Endothelial cell of umbilical vein (primary cell): ENCODE measurements at regions not wholly inside any gene's neighbourhood (a gene's known extent, or its start where the extent isn't known, plus 50 kb on each side); places are given as distances from the start of the nearest gene placed in this dataset.

ENCODE experiments used
- BruUV-seq: library from RNA; stranded (reverse); fragments of 400-500 nt; replicated peaks from 2 replicates; lab custom pipeline; 2021; lab: Mats Ljungman, UMichigan
- CTCF ChIA-PET: fragments of 300-600, 350-600 bp; sonication (Branson Sonifier 250); formaldehyde crosslinking; loops from one replicate; lab custom pipeline; 2021; ENCODE audit warnings: antibody characterized with exemption, inconsistent platforms; lab: Charles Lee
- POLR2A ChIA-PET: fragments of 300-600, 350-600 bp; sonication (Branson Sonifier 250); formaldehyde crosslinking; loops from one replicate; lab custom pipeline; 2021; ENCODE audit warnings: antibody characterized with exemption, inconsistent platforms; lab: Charles Lee
- DNase-seq: peaks from one replicate; pipeline ENCODE4 v3.0.0-alpha.2; 2011; ENCODE audit warnings: low read depth, low spot score
- FAIRE-seq: peaks from 2 replicates; lab custom pipeline; 2011; peaks lifted over from hg19 to GRCh38; lab: Jason Lieb, UNC
- H2AFZ ChIP-seq: 2 replicates; pipeline ENCODE4 v1.6.0; 2012; ENCODE audit warnings: low read depth, low read length, control low read depth, inconsistent platforms
- H3K27ac ChIP-seq: 2 replicates; pipeline ENCODE4 v1.5.1; 2011; ENCODE audit warnings: low read depth, mild to moderate bottlenecking, control low read depth, low read length, moderate library complexity; ENCODE audit not compliant: insufficient read depth
- H3K27me3 ChIP-seq, 2 experiments: 2 replicates each; pipeline versions ENCODE4 v1.6.0 to v1.6.1; 2011; ENCODE audit warnings: low read length in 2 of 2, mixed read lengths in 1 of 2; ENCODE audit not compliant: control insufficient read depth in 2 of 2, insufficient read depth in 2 of 2
- H3K36me3 ChIP-seq, 2 experiments: 2 replicates in 1 of 2; 3 replicates in 1 of 2; pipeline ENCODE4 v1.5.1; 2011; ENCODE audit warnings: low read length in 2 of 2, mild to moderate bottlenecking in 1 of 2, moderate library complexity in 1 of 2; ENCODE audit not compliant: control insufficient read depth in 2 of 2, insufficient read depth in 2 of 2; ENCODE audit errors: extremely low read depth in 1 of 2
- H3K4me1 ChIP-seq: 3 replicates; pipeline ENCODE4 v1.5.1; 2011; ENCODE audit warnings: mild to moderate bottlenecking, low read length; ENCODE audit not compliant: control insufficient read depth, insufficient read depth; ENCODE audit errors: extremely low read depth
- H3K4me2 ChIP-seq: 2 replicates; pipeline ENCODE4 v1.6.1; 2011; ENCODE audit warnings: low read length, control low read depth, mixed read lengths; ENCODE audit not compliant: insufficient read depth
- H3K4me3 ChIP-seq, 3 experiments: fragments of 200-600 bp in 1 of 3; sonication (generic), shearing (Covaris generic) in 1 of 3; replicated peaks in 1 of 3; 2 replicates each; pipeline ENCODE4 v1.5.1; 2011 to 2016; ENCODE audit warnings: control low read depth in 3 of 3, low read length in 3 of 3, mild to moderate bottlenecking in 2 of 3, inconsistent platforms in 1 of 3, low read depth in 1 of 3, moderate library complexity in 1 of 3; ENCODE audit not compliant: insufficient read depth in 1 of 3
- H3K79me2 ChIP-seq: 2 replicates; pipeline ENCODE4 v1.6.0; 2012; ENCODE audit warnings: low read length, inconsistent platforms; ENCODE audit not compliant: control insufficient read depth, insufficient read depth
- H3K9ac ChIP-seq: replicated peaks from 2 replicates; pipeline ENCODE3; 2011; ENCODE audit warnings: low read length, control low read depth; ENCODE audit not compliant: insufficient read depth; ENCODE audit errors: extremely low read depth
- H3K9me1 ChIP-seq: replicated peaks from 3 replicates; pipeline ENCODE4 v1.6.0; 2011; ENCODE audit warnings: mild to moderate bottlenecking, low read length; ENCODE audit not compliant: control insufficient read depth, insufficient read depth; ENCODE audit errors: extremely low read depth
- H3K9me3 ChIP-seq: replicated peaks from 2 replicates; pipeline ENCODE4 v1.5.1; 2012; ENCODE audit warnings: low read length, inconsistent platforms; ENCODE audit not compliant: control insufficient read depth, insufficient read depth
- H4K20me1 ChIP-seq: replicated peaks from 2 replicates; pipeline ENCODE3; 2011; ENCODE audit warnings: mild to moderate bottlenecking, low read length; ENCODE audit not compliant: control insufficient read depth, insufficient read depth; ENCODE audit errors: extremely low read depth
- CTCF ChIP-seq, 2 donors: IDR thresholded peaks; 1 replicate in 1 of 2; 2 replicates in 1 of 2; pipeline ENCODE4 v1.5.1; 2011; ENCODE audit warnings: low read length in 2 of 2, mild to moderate bottlenecking in 2 of 2, moderate library complexity in 2 of 2, control low read depth in 1 of 2, inconsistent platforms in 1 of 2, low read depth in 1 of 2; ENCODE audit not compliant: insufficient read depth in 1 of 2; ENCODE audit errors: extremely low read depth in 1 of 2
- EZH2 ChIP-seq: IDR thresholded peaks from 2 replicates; pipeline ENCODE4 v1.6.1; 2012; ENCODE audit warnings: borderline replicate concordance, low read depth, mild to moderate bottlenecking, moderate library complexity, low read length, inconsistent platforms; ENCODE audit not compliant: severe bottlenecking
- FOS ChIP-seq: IDR thresholded peaks from 2 replicates; pipeline ENCODE4 v1.6.1; 2011; ENCODE audit warnings: mild to moderate bottlenecking, low read length, moderate library complexity, borderline replicate concordance; ENCODE audit not compliant: insufficient read depth
- GATA2 ChIP-seq: IDR thresholded peaks from 2 replicates; pipeline ENCODE4 v1.7.0; 2011; ENCODE audit warnings: low read depth, mild to moderate bottlenecking, moderate library complexity, mixed read lengths, low read length; ENCODE audit not compliant: insufficient read length, insufficient read depth
- JUN ChIP-seq: IDR thresholded peaks from 2 replicates; pipeline ENCODE4 v1.6.1; 2011; ENCODE audit warnings: borderline replicate concordance, low read depth; ENCODE audit not compliant: insufficient read length, insufficient read depth
- MAX ChIP-seq: IDR thresholded peaks from 2 replicates; pipeline ENCODE4 v1.6.1; 2011; ENCODE audit not compliant: insufficient read depth, insufficient read length
- MYC ChIP-seq: IDR thresholded peaks from one replicate; pipeline ENCODE4 v1.6.1; 2011; ENCODE audit warnings: mild to moderate bottlenecking, low read depth, low read length
- POLR2A ChIP-seq: IDR thresholded peaks from 2 replicates; pipeline ENCODE4 v1.6.1; 2012; ENCODE audit warnings: low read depth, mild to moderate bottlenecking, control low read depth, low read length
- POLR2AphosphoS5 ChIP-seq: IDR thresholded peaks from 2 replicates; pipeline ENCODE4 v1.6.1; 2012; ENCODE audit warnings: low read depth, mild to moderate bottlenecking, control low read depth, low read length, moderate library complexity; ENCODE audit not compliant: insufficient read depth
- dilution Hi-C: fragments of 300-500 bp; cut with MboI; formaldehyde crosslinking; loops from one replicate; pipeline ENCODE4 v1.15.0; 2019; ENCODE audit warnings: low sequenced_read_pairs; ENCODE audit not compliant: extremely low pct_ligation_motif_present
- intact Hi-C: fragments of 100-400 bp; cut with micrococcal nuclease; formaldehyde crosslinking; loops from one replicate; pipeline ENCODE4 v1.10.0; 2022

GRCh38 chr2:123687064-123687463 is 338.0 kb upstream of the CNTNAP5 start:
- FAIRE-seq (no peak), DNase-seq (no peak)
- intact Hi-C loops: no loop called here
- Histone ChIP-seq H3K4me1 (no peaks in the 10 kb centered on the region), H3K4me2 (no peak overlapping the region), H3K9ac (no peak overlapping the region), H3K4me3 (no peak overlapping the region), H3K9me3 (peaks cover 2% of the 10 kb centered on the region), H3K27me3 (no peaks in the 10 kb centered on the region), H4K20me1 (no peaks in the 10 kb centered on the region), H3K27ac (no peak overlapping the region), H2AFZ (no peak overlapping the region), H3K9me1 (no peaks in the 10 kb centered on the region), H3K36me3 (no peaks in the 10 kb centered on the region), H3K79me2 (no peaks in the 10 kb centered on the region)
- TF ChIP-seq CTCF (IDR thresholded peaks at IDR 0.05; ENCODE audit: extremely low read depth in 1 of 2, insufficient read depth in 1 of 2, low read depth in 1 of 2, low read length in 2 of 2) (no peak), EZH2 (no peak), POLR2AphosphoS5 (no peak), FOS (no peak), POLR2A (no peak), JUN (no peak), MYC (no peak), GATA2 (no peak), MAX (no peak)
- ChIA-PET POLR2A (no interaction called here), CTCF (no interaction called here)
- BruUV-seq: no TSS peak
- dilution Hi-C loops: no loop called here
